ENCODE measurements at regions not wholly inside any gene's neighbourhood (a gene's known extent, or its start where the extent isn't known, plus 50 kb on each side); places are given as distances from the start of the nearest gene placed in this dataset.

DNA sequence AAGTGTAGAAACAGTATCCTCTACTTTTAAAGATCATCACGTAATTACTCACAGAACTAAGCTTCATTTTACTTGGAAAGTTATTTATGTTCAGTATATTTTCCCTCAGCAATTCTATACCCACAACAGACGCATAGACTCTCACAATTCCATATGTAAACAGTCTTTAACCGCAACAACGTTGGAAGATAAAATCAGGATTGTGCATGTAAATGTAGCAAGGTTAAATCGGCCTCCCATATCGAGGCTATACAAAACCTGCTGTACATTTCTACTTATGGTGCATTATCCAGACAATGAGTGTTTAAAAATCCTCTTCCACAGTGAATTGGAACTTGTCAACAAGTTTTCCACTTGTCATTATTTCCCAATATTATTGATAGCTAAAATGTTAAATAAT, 581.1 kb downstream of the SLC16A7 start:
- no peak for DNase-seq (ENCODE audit: low read depth in 1 of 2, low spot score in 2 of 2)
- CTCF ChIA-PET (ENCODE audit: partially characterized antibody): no interaction called here
- 94% methylated on average over 6 of the region's 6 CpGs; no CpG with 5 or more reads in 1 of the 2 experiments for WGBS, 2 experiments (ENCODE audit: extremely low coverage in 1 of 2, insufficient coverage in 1 of 2, insufficient read length in 1 of 2, insufficient replicate concordance in 2 of 2, low coverage in 1 of 2, low lambda C conversion rate in 2 of 2, missing lambda C conversion rate in 1 of 2)

More for the DNA sequence above, 581.1 kb downstream of the SLC16A7 start:
- H3K4ac ChIP-seq (replicated peaks; ENCODE audit: insufficient read length, low read depth, low read length): no peak overlapping the region
- no peak overlapping the region for H3K4me3 ChIP-seq (ENCODE audit: extremely low read depth in 1 of 4, insufficient read depth in 2 of 4, low read depth in 3 of 4, low read length in 4 of 4)
- no peaks in the 10 kb centered on the region for H3K4me1 ChIP-seq (replicated peaks in 1 of 4; ENCODE audit: control insufficient read depth in 3 of 4, insufficient read depth in 4 of 4, low read length in 3 of 4)
- no peak overlapping the region for H2AFZ ChIP-seq (ENCODE audit: low read length)
- H2AK5ac ChIP-seq (ENCODE audit: low read depth, low read length): no peak overlapping the region
- no peaks in the 10 kb centered on the region for H3K27me3 ChIP-seq (replicated peaks in 1 of 4; ENCODE audit: control insufficient read depth in 3 of 4, extremely low read depth in 1 of 4, insufficient read depth in 3 of 4, low read length in 3 of 4)
- H3K9ac ChIP-seq (replicated peaks in 1 of 4; ENCODE audit: extremely low read depth in 1 of 4, low read depth in 3 of 4, low read length in 3 of 4): no peak overlapping the region
- H3K18ac ChIP-seq (ENCODE audit: extremely low read depth, low read length): no peak overlapping the region
- H3K14ac ChIP-seq (ENCODE audit: insufficient read length): no peak overlapping the region
- H3K23me2 ChIP-seq (ENCODE audit: low read depth, low read length): no peaks in the 10 kb centered on the region
- H3K36me3 ChIP-seq (ENCODE audit: control insufficient read depth in 2 of 4, insufficient read depth in 4 of 4, low read length in 3 of 4): no peaks in the 10 kb centered on the region
- H3K56ac ChIP-seq (replicated peaks; ENCODE audit: insufficient read length, low read depth, low read length): no peak overlapping the region
- H2BK20ac ChIP-seq (ENCODE audit: low read length): no peak overlapping the region
- no peak overlapping the region for H3K23ac ChIP-seq (ENCODE audit: insufficient read length)
- H4K20me1 ChIP-seq (replicated peaks in 1 of 2; ENCODE audit: control insufficient read depth in 1 of 2, insufficient read depth in 2 of 2, low read length in 2 of 2): no peaks in the 10 kb centered on the region
- H2BK5ac ChIP-seq (ENCODE audit: low read depth, low read length): no peak overlapping the region
- no peak overlapping the region for H2BK120ac ChIP-seq (replicated peaks; ENCODE audit: low read depth, low read length)
- H3K4me2 ChIP-seq (ENCODE audit: insufficient read depth in 1 of 2, low read depth in 2 of 2, low read length in 2 of 2): no peak overlapping the region
- H3K27ac ChIP-seq (ENCODE audit: low read depth, low read length): no peak overlapping the region
- POLR2A ChIA-PET (ENCODE audit: partially characterized antibody): no interaction called here
- no peak overlapping the region for H2BK15ac ChIP-seq (ENCODE audit: low read length)
- no peak overlapping the region for H4K5ac ChIP-seq (ENCODE audit: insufficient read length, low read depth, low read length)
- H3K79me2 ChIP-seq (ENCODE audit: control insufficient read depth in 1 of 2, insufficient read depth in 2 of 2, low read length in 2 of 2): no peaks in the 10 kb centered on the region
- no peaks in the 10 kb centered on the region for H3K9me3 ChIP-seq (ENCODE audit: insufficient read depth in 2 of 2, low read depth in 1 of 2, low read length in 1 of 2)
- H4K91ac ChIP-seq (replicated peaks; ENCODE audit: insufficient read length, low read length): no peak overlapping the region
- FAIRE-seq: no peak
- H4K8ac ChIP-seq (ENCODE audit: extremely low read depth, insufficient read depth, low read length): no peak overlapping the region
- no peak for TF ChIP-seq SP2 (IDR thresholded peaks at IDR 0.05; ENCODE audit: low read length)
- TF ChIP-seq SUZ12 (IDR thresholded peaks at IDR 0.05; ENCODE audit: low read length): no peak
- TF ChIP-seq KDM5A (IDR thresholded peaks at IDR 0.05; ENCODE audit: low read length): no peak
- no peak for TF ChIP-seq SP4 (IDR thresholded peaks at IDR 0.05; ENCODE audit: low read length)
- no peak for TF ChIP-seq SP1 (IDR thresholded peaks at IDR 0.05; ENCODE audit: low read depth, low read length)
- TF ChIP-seq TCF12 (IDR thresholded peaks at IDR 0.05; ENCODE audit: low read depth, low read length): no peak
- no peak for TF ChIP-seq JUN (IDR thresholded peaks at IDR 0.05; ENCODE audit: low read depth, low read length)
- no peak for TF ChIP-seq SAP30 (IDR thresholded peaks at IDR 0.05; ENCODE audit: insufficient read depth, insufficient replicate concordance, low read length)
- TF ChIP-seq YY1 (IDR thresholded peaks at IDR 0.05; ENCODE audit: low read depth, low read length): no peak
- TF ChIP-seq CHD2 (IDR thresholded peaks at IDR 0.05; ENCODE audit: low read length): no peak
- no peak for TF ChIP-seq NRF1 (IDR thresholded peaks at IDR 0.05; ENCODE audit: low read depth, low read length)
- no peak for TF ChIP-seq KDM1A (IDR thresholded peaks at IDR 0.05; ENCODE audit: borderline replicate concordance, low read length)
- no peak overlapping the region for H2BK12ac ChIP-seq (ENCODE audit: low read depth, low read length)
- H3K79me1 ChIP-seq (ENCODE audit: low read depth, low read length): no peaks in the 10 kb centered on the region
